SK-N-SH treated with all-trans-retinoic acid at 6 μM for 48 hours (cell line): ENCODE measurements at regions not wholly inside any gene's neighbourhood (a gene's known extent, or its start where the extent isn't known, plus 50 kb on each side); places are given as distances from the start of the nearest gene placed in this dataset.

Experiments
- CREB5 ChIP-seq: fragments of 250-450 bp; sonication (Bioruptor Pico); IDR thresholded peaks from 2 replicates; pipeline ENCODE4 v1.5.1; 2020; ENCODE audit warnings: low read depth, mild to moderate bottlenecking, moderate library complexity
- CSDC2 ChIP-seq: fragments of 250-450 bp; sonication (Bioruptor Pico); IDR thresholded peaks from 2 replicates; pipeline ENCODE4 v1.5.0; 2020; ENCODE audit warnings: mild to moderate bottlenecking, moderate library complexity
- OSR1 ChIP-seq: fragments of 250-450 bp; sonication (Bioruptor Pico); IDR thresholded peaks from 2 replicates; pipeline ENCODE4 v1.8.0; 2022; ENCODE audit warnings: moderate library complexity, mild to moderate bottlenecking, inconsistent platforms
- RARB ChIP-seq: fragments of 250-450 bp; sonication (Bioruptor Pico); IDR thresholded peaks from 2 replicates; pipeline ENCODE4 v1.8.0; 2021; ENCODE audit warnings: mild to moderate bottlenecking, moderate library complexity
- TCF4 ChIP-seq: fragments of 250-450 bp; sonication (Bioruptor Pico); IDR thresholded peaks from 2 replicates; pipeline ENCODE4 v1.8.0; 2021; ENCODE audit warnings: mild to moderate bottlenecking, moderate library complexity, borderline replicate concordance
- ZNF565 ChIP-seq: fragments of 450-650 bp; formaldehyde crosslinking; conservative IDR thresholded peaks from 2 replicates; pipeline ENCODE4 v1.5.0; 2020; ENCODE audit warnings: low read depth, mild to moderate bottlenecking, moderate library complexity
- ZNF8 ChIP-seq: fragments of 450-650 bp; formaldehyde crosslinking; IDR thresholded peaks from 2 replicates; pipeline ENCODE4 v1.5.0; 2020; ENCODE audit warnings: mild to moderate bottlenecking, moderate library complexity
- TF ChIP-seq, protein P1 (sequence below): fragments of 250-450 bp; sonication (Bioruptor Pico); IDR thresholded peaks from 2 replicates; pipeline ENCODE4 v1.8.0; 2020; ENCODE audit warnings: mild to moderate bottlenecking, moderate library complexity, borderline replicate concordance

- TF ChIP-seq CSDC2 (CRISPR knock-in tag): no peak
- no peak for TF ChIP-seq RARB
- no peak for TF ChIP-seq ZNF565 (CRISPR knock-in tag)
- TF ChIP-seq, protein P1, sequence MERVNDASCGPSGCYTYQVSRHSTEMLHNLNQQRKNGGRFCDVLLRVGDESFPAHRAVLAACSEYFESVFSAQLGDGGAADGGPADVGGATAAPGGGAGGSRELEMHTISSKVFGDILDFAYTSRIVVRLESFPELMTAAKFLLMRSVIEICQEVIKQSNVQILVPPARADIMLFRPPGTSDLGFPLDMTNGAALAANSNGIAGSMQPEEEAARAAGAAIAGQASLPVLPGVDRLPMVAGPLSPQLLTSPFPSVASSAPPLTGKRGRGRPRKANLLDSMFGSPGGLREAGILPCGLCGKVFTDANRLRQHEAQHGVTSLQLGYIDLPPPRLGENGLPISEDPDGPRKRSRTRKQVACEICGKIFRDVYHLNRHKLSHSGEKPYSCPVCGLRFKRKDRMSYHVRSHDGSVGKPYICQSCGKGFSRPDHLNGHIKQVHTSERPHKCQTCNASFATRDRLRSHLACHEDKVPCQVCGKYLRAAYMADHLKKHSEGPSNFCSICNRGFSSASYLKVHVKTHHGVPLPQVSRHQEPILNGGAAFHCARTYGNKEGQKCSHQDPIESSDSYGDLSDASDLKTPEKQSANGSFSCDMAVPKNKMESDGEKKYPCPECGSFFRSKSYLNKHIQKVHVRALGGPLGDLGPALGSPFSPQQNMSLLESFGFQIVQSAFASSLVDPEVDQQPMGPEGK (CRISPR knock-in tag): no peak
- TF ChIP-seq CREB5 (CRISPR knock-in tag): no peak
- no peak for TF ChIP-seq ZNF8 (CRISPR knock-in tag)
- no peak for TF ChIP-seq OSR1
- no peak for TF ChIP-seq TCF4 (CRISPR knock-in tag)
Measured at GRCh38 chr11:119992171-119993051, 145.5 kb downstream of the TRIM29 start.
